Sigmoid colon (tissue), 4 donors: ENCODE measurements at regions not wholly inside any gene's neighbourhood (a gene's known extent, or its start where the extent isn't known, plus 50 kb on each side); places are given as distances from the start of the nearest gene placed in this dataset.

Experiments
- CTCF ChIP-seq, 4 experiments: fragments of 450-650 bp in 3 of 4; fragments of 200-600 bp in 1 of 4; IDR thresholded peaks; one replicate each; pipeline ENCODE4 v1.5.1; 2016 to 2019; ENCODE audit warnings: antibody characterized with exemption in 4 of 4, mild to moderate bottlenecking in 3 of 4, moderate library complexity in 2 of 4
- POLR2AphosphoS5 ChIP-seq, 4 donors: sonication (generic); formaldehyde crosslinking; IDR thresholded peaks; one replicate each; pipeline ENCODE4 v1.6.1; 2017; ENCODE audit warnings: antibody characterized with exemption in 4 of 4

GRCh38 chrX:87873347-87873941 is 355.8 kb downstream of the KLHL4 start:
- TF ChIP-seq CTCF (IDR thresholded peaks at IDR 0.05): no peak
- no peak for TF ChIP-seq POLR2AphosphoS5 (IDR thresholded peaks at IDR 0.05)
